HUES6 (cell line): ENCODE measurements at regions not wholly inside any gene's neighbourhood (a gene's known extent, or its start where the extent isn't known, plus 50 kb on each side); places are given as distances from the start of the nearest gene placed in this dataset.
"Not testable (repeated sequence)": the region's sequence is repeated elsewhere in the genome, so short reads cannot be mapped to it uniquely, and the experiment has no call there.

Experiments used
- H3K27ac ChIP-seq: 2 replicates; pipeline ENCODE4 v1.7.0; 2013; ENCODE audit warnings: low read depth, mild to moderate bottlenecking, low read length, inconsistent platforms
- H3K27me3 ChIP-seq: 2 replicates; pipeline ENCODE4 v1.6.1; 2013; ENCODE audit warnings: low read length; ENCODE audit not compliant: control insufficient read depth, insufficient read depth
- H3K36me3 ChIP-seq: 2 replicates; pipeline ENCODE4 v1.6.1; 2013; ENCODE audit warnings: low read length; ENCODE audit not compliant: control insufficient read depth, insufficient read depth
- H3K4me1 ChIP-seq: 2 replicates; pipeline ENCODE4 v1.6.1; 2013; ENCODE audit warnings: low read length; ENCODE audit not compliant: control insufficient read depth, insufficient read depth
- H3K4me3 ChIP-seq: 2 replicates; pipeline ENCODE4 v1.5.1; 2013; ENCODE audit warnings: low read depth, low read length
- H3K9ac ChIP-seq: one replicate; pipeline ENCODE4 v1.6.1; 2013; ENCODE audit warnings: mild to moderate bottlenecking, low read length
- H3K9me3 ChIP-seq: 2 replicates; pipeline ENCODE4 v1.6.1; 2013; ENCODE audit warnings: low read depth, low read length; ENCODE audit not compliant: control insufficient read depth, insufficient read depth

DNA sequence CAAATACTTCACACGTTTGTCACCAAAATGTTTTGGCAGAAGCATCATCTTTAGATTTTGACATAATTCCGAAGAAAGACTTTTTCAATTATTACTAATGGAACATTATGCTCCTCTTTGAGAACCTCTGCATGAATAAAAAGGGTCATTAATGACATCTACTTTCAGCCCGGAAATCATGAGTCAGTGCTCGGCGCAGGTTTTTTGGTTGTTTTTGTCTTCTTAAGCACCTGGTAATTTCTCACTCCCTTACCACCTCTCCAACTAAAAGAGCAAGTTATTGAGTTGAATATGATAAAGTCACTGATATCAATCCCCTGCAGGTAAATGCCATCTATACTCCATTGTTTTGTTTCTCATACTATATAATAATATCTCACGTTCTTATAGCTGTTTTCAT is 113.0 kb upstream of the PBX1 start:
- Histone ChIP-seq H3K27ac (no peak overlapping the region), H3K4me3 (no peak overlapping the region), H3K9ac (no peak overlapping the region), H3K27me3 (no peaks in the 10 kb centered on the region), H3K4me1 (no peaks in the 10 kb centered on the region), H3K36me3 (no peaks in the 10 kb centered on the region), H3K9me3 (no peaks in the 10 kb centered on the region)

DNA sequence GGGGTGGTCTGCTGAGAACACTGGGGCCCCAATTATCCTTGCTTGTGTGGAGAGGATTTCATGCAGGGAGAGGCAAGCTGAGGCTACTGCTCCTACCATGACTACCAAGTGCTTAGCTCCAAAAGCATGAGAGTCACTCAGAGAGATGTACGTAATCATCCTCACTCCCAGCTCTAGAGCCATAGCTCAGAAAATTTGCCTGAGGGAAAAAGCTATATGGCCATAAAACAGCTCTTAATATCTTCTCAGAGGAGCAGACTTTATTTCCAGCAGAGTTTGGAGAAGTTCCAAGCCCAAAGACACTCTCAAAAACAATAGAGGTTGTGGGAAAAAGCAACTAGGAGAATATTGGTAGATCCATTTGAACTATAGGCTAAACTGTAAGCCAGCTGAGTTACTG is 106.4 kb upstream of the PBX1 start:
- Histone ChIP-seq H3K27me3 (no peaks in the 10 kb centered on the region), H3K9ac (no peak overlapping the region), H3K9me3 (no peaks in the 10 kb centered on the region; the same call in 1 of the 2 replicates), H3K27ac (no peak overlapping the region), H3K4me3 (no peak overlapping the region), H3K4me1 (no peaks in the 10 kb centered on the region), H3K36me3 (no peaks in the 10 kb centered on the region)

DNA sequence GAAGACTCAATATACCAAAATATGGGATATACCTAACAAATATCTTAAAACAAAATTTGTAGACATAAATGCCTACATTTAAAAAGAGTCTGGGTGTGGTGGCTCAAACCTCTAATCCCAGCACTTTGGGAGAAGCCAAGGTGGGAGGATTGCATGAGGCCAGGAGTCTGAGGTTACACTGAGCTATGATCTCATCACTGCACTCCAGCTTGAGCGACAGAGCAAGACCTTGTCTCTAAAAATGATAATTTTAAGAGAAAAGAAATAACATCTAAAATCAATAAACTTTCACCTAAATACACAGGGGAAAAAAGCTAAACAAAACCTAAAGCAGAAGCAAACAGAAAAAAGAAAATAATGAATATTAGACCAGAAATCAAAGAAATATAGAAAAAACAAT is 102.7 kb upstream of the PBX1 start:
- H3K4me1 ChIP-seq = no peaks in the 10 kb centered on the region
- H3K9me3 ChIP-seq = no peaks in the 10 kb centered on the region; the same call in 1 of the 2 replicates
- H3K36me3 ChIP-seq = no peaks in the 10 kb centered on the region
- no peaks in the 10 kb centered on the region for H3K27me3 ChIP-seq
- H3K9ac ChIP-seq = no peak overlapping the region
- no peak overlapping the region for H3K27ac ChIP-seq
- H3K4me3 ChIP-seq = no peak overlapping the region

DNA sequence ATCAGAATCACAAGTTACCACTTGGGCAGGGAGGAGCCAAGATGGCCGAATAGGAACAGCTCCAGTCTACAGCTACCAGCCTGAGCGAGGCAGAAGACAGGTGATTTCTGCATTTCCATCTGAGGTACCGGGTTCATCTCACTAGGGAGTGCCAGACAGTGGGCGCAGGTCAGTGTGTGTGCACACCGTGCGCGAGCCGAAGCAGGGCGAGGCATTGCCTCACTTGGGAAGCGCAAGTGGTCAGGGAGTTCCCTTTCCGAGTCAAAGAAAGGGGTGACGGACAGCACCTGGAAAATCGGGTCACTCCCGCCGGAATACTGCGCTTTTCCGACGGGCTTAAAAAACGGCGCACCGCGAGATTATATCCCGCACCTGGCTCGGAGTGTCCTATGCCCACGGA is 99.8 kb upstream of the PBX1 start:
- not testable (repeated sequence) for H3K4me3 ChIP-seq, H3K36me3 ChIP-seq, H3K9me3 ChIP-seq, H3K27ac ChIP-seq, H3K9ac ChIP-seq, H3K4me1 ChIP-seq, H3K27me3 ChIP-seq

DNA sequence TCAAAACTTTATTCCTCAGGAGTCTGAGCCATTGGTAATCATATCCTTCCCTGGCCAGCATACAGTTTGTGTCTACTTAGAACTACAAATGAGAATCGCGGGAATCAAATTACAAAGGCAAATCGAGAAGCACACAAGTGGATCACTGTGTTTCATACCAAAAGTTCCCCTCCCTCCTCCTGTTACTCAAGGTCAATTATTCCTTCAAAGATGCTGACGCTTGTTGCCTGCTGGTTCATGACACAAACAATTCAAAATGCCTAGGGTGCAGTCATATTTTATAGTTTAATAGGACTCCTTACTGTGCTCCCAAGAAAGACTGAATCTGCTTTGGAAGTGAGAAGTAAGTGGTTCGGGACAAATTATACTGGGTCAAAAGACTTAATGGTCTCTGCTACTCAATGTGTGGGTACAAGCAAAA is 93.0 kb upstream of the PBX1 start:
- no peak overlapping the region for H3K27ac ChIP-seq
- H3K4me3 ChIP-seq = no peak overlapping the region
- H3K9me3 ChIP-seq = no peaks in the 10 kb centered on the region
- no peaks in the 10 kb centered on the region for H3K27me3 ChIP-seq
- H3K9ac ChIP-seq = no peak overlapping the region
- no peaks in the 10 kb centered on the region for H3K36me3 ChIP-seq
- H3K4me1 ChIP-seq = no peaks in the 10 kb centered on the region

DNA sequence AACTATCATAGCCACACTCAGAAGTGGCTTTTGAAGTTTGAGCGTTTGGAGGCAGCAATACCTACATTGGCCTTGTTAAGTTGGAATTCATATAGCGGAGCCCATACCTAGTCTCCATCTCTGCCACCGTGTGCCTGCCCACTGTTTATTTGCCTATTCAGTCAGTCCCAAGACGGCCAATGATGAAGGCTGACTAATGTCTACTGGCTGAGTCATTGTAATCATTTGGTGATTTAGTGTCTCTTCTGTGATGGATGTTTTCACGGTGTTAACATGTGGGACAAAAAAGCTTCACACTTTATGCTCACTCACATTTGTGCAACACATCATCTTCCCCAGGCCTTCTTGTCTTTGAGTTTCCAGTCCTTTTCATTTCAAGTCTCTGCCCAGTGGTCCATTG is 92.6 kb upstream of the PBX1 start:
- Histone ChIP-seq H3K4me3 (no peak overlapping the region), H3K4me1 (no peaks in the 10 kb centered on the region), H3K36me3 (no peaks in the 10 kb centered on the region), H3K27ac (no peak overlapping the region), H3K27me3 (no peaks in the 10 kb centered on the region), H3K9me3 (no peaks in the 10 kb centered on the region), H3K9ac (no peak overlapping the region)

DNA sequence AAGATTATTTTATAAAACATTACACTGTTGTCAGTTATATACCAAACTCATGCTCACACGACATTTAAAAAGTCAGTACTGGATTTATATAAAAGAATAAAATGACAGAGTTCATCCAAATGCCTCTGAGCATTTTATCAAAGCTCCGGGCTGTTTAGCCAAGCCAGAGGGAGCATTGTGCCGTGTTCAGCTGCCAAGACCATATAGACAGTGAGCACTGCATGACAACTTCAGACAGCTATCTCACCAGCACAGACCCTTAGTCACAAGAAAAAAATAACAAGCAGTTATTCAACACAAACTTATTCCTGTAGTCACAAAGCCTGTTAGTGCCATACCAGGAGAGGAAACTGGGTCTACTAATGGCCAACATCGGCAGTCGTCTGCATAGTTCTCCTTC is 88.0 kb upstream of the PBX1 start:
- Histone ChIP-seq H3K9me3 (no peaks in the 10 kb centered on the region), H3K36me3 (no peaks in the 10 kb centered on the region), H3K27ac (no peak overlapping the region), H3K9ac (no peak overlapping the region), H3K27me3 (no peaks in the 10 kb centered on the region), H3K4me3 (no peak overlapping the region), H3K4me1 (no peaks in the 10 kb centered on the region)

DNA sequence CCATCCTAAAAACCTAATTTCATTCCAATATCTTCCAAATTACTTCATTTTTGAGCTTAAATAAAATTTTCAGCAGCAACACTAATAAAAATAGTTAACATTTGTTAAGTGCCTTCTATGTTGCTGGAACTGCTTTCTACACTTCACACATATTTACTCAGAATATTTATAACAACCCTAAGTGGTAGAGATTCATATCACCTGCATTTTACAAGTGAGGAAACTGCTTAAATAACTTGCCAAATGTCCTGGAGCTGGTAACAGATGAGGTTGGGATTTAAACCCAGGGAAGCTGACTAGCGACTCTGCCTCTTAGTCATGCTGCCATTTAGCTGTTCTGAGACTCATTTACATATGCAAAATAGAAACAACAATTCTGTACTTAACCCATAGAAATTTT is 86.1 kb upstream of the PBX1 start:
- H3K4me3 ChIP-seq = no peak overlapping the region
- no peaks in the 10 kb centered on the region for H3K36me3 ChIP-seq
- H3K4me1 ChIP-seq = peaks cover 4% of the 10 kb centered on the region; the same call in 1 of the 2 replicates
- H3K27ac ChIP-seq = no peak overlapping the region
- H3K27me3 ChIP-seq = no peaks in the 10 kb centered on the region
- no peak overlapping the region for H3K9ac ChIP-seq
- no peaks in the 10 kb centered on the region for H3K9me3 ChIP-seq

DNA sequence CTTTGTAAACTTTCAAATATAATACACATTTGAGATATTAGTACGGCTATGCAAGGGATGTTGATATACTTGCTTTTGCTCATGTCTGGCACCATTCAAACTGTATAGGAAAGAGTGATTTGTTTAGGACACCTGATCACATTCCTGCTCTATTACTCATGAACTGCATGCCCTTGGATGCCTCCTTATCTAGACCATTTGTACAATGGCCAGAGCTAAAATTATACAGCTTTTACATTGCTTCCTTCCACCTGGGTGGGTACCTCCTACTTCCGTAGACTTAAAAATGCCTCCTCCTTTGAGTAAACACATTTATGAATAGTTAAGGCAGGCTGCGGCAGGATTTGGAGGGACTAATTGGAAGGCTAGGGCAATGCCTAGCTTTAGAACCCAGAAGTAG is 85.4 kb upstream of the PBX1 start:
- no peaks in the 10 kb centered on the region for H3K27me3 ChIP-seq
- H3K9me3 ChIP-seq = no peaks in the 10 kb centered on the region
- H3K9ac ChIP-seq = no peak overlapping the region
- H3K27ac ChIP-seq = no peak overlapping the region
- no peak overlapping the region for H3K4me3 ChIP-seq
- peaks cover 4% of the 10 kb centered on the region; the same call in 1 of the 2 replicates for H3K4me1 ChIP-seq
- H3K36me3 ChIP-seq = no peaks in the 10 kb centered on the region

DNA sequence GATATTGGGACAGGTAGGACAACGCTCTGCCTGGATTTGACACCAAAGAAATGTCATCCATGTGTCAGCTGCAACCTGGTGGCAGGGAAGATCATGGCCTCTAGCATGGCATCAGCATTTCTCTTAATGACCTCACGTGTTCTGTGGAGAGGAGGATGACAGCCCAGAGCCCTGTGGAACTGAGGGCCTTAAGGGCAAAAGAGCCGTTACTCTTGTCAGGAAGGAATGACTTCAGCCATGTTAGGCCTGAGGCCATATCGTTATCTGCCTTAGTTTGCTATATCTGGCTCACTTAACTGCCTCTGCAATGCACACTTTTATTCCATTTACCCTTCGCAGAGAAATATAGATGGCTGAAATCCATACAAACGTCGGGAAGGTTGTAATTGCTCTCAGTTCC is 83.2 kb upstream of the PBX1 start:
- Histone ChIP-seq H3K9ac (no peak overlapping the region), H3K36me3 (no peaks in the 10 kb centered on the region), H3K27ac (no peak overlapping the region), H3K27me3 (no peaks in the 10 kb centered on the region), H3K4me3 (no peak overlapping the region), H3K9me3 (no peaks in the 10 kb centered on the region), H3K4me1 (peaks cover 4% of the 10 kb centered on the region; the same call in 1 of the 2 replicates)

DNA sequence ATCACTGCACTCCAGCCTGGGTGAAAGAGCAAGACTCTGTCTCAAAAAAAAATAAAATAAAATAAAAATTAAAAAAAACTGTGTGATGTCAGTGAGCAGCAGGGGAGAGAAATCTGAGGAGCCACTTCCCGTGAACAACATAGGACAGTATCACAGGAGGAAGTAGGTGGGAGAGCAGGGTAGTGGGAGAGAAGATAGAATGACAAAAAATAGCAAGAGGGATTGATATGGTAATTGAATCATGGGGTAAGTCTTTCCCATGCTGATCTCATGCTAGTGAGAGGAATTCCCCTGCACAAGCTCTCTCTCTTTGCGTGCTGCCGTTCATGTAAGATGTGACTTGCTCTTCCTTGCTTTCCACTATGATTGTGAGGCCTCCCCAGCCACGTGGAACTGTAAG is 81.6 kb upstream of the PBX1 start:
- no peak overlapping the region for H3K27ac ChIP-seq
- H3K4me3 ChIP-seq = no peak overlapping the region
- peaks cover 4% of the 10 kb centered on the region; the same call in 1 of the 2 replicates for H3K4me1 ChIP-seq
- H3K36me3 ChIP-seq = no peaks in the 10 kb centered on the region
- H3K27me3 ChIP-seq = no peaks in the 10 kb centered on the region
- H3K9me3 ChIP-seq = no peaks in the 10 kb centered on the region
- H3K9ac ChIP-seq = no peak overlapping the region

DNA sequence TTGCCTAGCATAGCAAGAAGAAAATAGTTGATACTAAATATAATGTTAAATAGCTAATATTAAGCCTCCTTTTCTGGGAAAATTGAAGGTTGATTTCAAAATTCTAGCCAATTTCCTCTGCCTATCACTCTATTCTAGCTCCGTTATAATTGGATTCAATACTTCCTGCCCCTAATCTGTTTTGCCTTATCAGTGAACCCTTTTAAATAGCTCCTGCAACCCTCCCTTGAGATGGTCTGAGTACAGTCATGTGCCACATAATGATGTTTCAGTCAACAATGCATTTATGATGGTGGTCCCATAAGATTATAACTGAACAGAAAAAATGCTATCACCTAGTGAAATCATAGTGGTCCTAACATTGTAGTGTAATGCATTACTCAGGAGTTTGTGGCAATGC is 79.7 kb upstream of the PBX1 start:
- Histone ChIP-seq H3K27me3 (no peaks in the 10 kb centered on the region), H3K36me3 (no peaks in the 10 kb centered on the region), H3K9ac (no peak overlapping the region), H3K9me3 (no peaks in the 10 kb centered on the region), H3K4me1 (peaks cover 4% of the 10 kb centered on the region; the same call in 1 of the 2 replicates), H3K4me3 (no peak overlapping the region), H3K27ac (no peak overlapping the region)
